Endometrium (tissue), 2 donors: ENCODE measurements at regions not wholly inside any gene's neighbourhood (a gene's known extent, or its start where the extent isn't known, plus 50 kb on each side); places are given as distances from the start of the nearest gene placed in this dataset.
"Not testable (repeated sequence)": the region's sequence is repeated elsewhere in the genome, so short reads cannot be mapped to it uniquely, and the experiment has no call there.

ENCODE experiments used
- FAIRE-seq: peaks from 2 replicates; lab custom pipeline; 2012; peaks lifted over from hg19 to GRCh38; lab: Jason Lieb, UNC
- donor health status: control.
- donor health status: control.

- no peak for FAIRE-seq
These were observed 234.5 kb upstream of the NEGR1 start for GRCh38 chr1:72516826-72517225.

GRCh38 chr1:72516264-72516663, 233.9 kb upstream of the NEGR1 start:
- FAIRE-seq = no peak

- FAIRE-seq = no peak
These were observed 216.0 kb upstream of the NEGR1 start for GRCh38 chr1:72498371-72498770.

GRCh38 chr1:72489801-72490200, 207.5 kb upstream of the NEGR1 start:
- no peak for FAIRE-seq

- no peak for FAIRE-seq
These were observed 203.5 kb upstream of the NEGR1 start for GRCh38 chr1:72485801-72486200.

GRCh38 chr1:72483846-72484357, 201.6 kb upstream of the NEGR1 start:
- no peak for FAIRE-seq

GRCh38 chr1:72482736-72483413, 200.5 kb upstream of the NEGR1 start:
- no peak for FAIRE-seq

GRCh38 chr1:72481420-72481970, 199.2 kb upstream of the NEGR1 start:
- no peak for FAIRE-seq

- no peak for FAIRE-seq
These were observed 184.0 kb upstream of the NEGR1 start for GRCh38 chr1:72466376-72466775.

GRCh38 chr1:72462186-72462905, 180.0 kb upstream of the NEGR1 start:
- no peak for FAIRE-seq

GRCh38 chr1:72442262-72442661, 159.9 kb upstream of the NEGR1 start:
- FAIRE-seq = no peak

GRCh38 chr1:72439036-72439435, 156.7 kb upstream of the NEGR1 start:
- FAIRE-seq = no peak

- FAIRE-seq = no peak
These were observed 155.9 kb upstream of the NEGR1 start for GRCh38 chr1:72438270-72438669.

- FAIRE-seq = no peak
These were observed 152.7 kb upstream of the NEGR1 start for GRCh38 chr1:72435025-72435424.

GRCh38 chr1:72434070-72434469, 151.7 kb upstream of the NEGR1 start:
- no peak for FAIRE-seq

GRCh38 chr1:72433591-72433990, 151.3 kb upstream of the NEGR1 start:
- FAIRE-seq = no peak

GRCh38 chr1:72432645-72433267, 150.4 kb upstream of the NEGR1 start:
- no peak for FAIRE-seq

- FAIRE-seq = no peak
These were observed 149.5 kb upstream of the NEGR1 start for GRCh38 chr1:72431810-72432209.

- not testable (repeated sequence) for FAIRE-seq
These were observed 145.9 kb upstream of the NEGR1 start for GRCh38 chr1:72428276-72428675.

- FAIRE-seq = no peak
These were observed 136.9 kb upstream of the NEGR1 start for GRCh38 chr1:72419229-72419628.

- FAIRE-seq = no peak
These were observed 129.9 kb upstream of the NEGR1 start for GRCh38 chr1:72412286-72412685.

GRCh38 chr1:72399807-72400206, 117.5 kb upstream of the NEGR1 start:
- FAIRE-seq = no peak

GRCh38 chr1:72397786-72398185, 115.4 kb upstream of the NEGR1 start:
- FAIRE-seq = no peak
